Vagina (tissue), 2 donors: ENCODE measurements at regions not wholly inside any gene's neighbourhood (a gene's known extent, or its start where the extent isn't known, plus 50 kb on each side); places are given as distances from the start of the nearest gene placed in this dataset.

ENCODE experiments used
- POLR2A ChIP-seq, 2 donors: fragments of 450-650 bp; IDR thresholded peaks; one replicate each; pipeline ENCODE4 v1.6.1; 2017; ENCODE audit warnings: antibody characterized with exemption in 2 of 2, mild to moderate bottlenecking in 2 of 2, moderate library complexity in 2 of 2
- POLR2AphosphoS5 ChIP-seq, 2 donors: sonication (generic); formaldehyde crosslinking; IDR thresholded peaks; one replicate each; pipeline ENCODE4 v1.9.0; 2017; ENCODE audit warnings: antibody characterized with exemption in 2 of 2, mild to moderate bottlenecking in 2 of 2, low read depth in 1 of 2; ENCODE audit not compliant: insufficient read depth in 1 of 2

DNA sequence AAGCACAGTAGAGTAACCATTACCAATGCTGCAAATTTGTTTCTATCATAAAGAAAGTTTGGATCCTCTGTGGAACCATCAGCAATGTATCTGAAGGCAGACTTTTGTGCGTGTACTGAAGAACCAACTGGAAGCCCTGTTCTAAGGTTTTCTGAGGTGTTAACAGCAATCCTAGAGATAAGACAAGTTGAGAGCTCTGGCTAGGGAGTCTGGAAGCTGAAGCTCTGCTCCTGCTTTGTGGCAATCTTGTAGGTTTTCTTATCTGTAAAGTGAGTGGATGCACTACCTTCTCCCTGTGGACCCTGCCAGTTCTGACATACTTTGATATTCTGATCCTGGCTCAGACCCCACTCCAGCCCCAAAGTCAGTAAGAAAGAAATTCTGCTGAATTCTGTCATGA is 171.2 kb upstream of the SLC14A2 start:
- TF ChIP-seq POLR2AphosphoS5 (IDR thresholded peaks at IDR 0.05; ENCODE audit: insufficient read depth in 1 of 2, low read depth in 1 of 2), result no peak
- TF ChIP-seq POLR2A (IDR thresholded peaks at IDR 0.05), result no peak
